HUES6 (cell line): ENCODE measurements at regions not wholly inside any gene's neighbourhood (a gene's known extent, or its start where the extent isn't known, plus 50 kb on each side); places are given as distances from the start of the nearest gene placed in this dataset.

Experiments
- H3K27ac ChIP-seq: 2 replicates; pipeline ENCODE4 v1.7.0; 2013; ENCODE audit warnings: low read depth, mild to moderate bottlenecking, low read length, inconsistent platforms
- H3K27me3 ChIP-seq: 2 replicates; pipeline ENCODE4 v1.6.1; 2013; ENCODE audit warnings: low read length; ENCODE audit not compliant: control insufficient read depth, insufficient read depth
- H3K36me3 ChIP-seq: 2 replicates; pipeline ENCODE4 v1.6.1; 2013; ENCODE audit warnings: low read length; ENCODE audit not compliant: control insufficient read depth, insufficient read depth
- H3K4me1 ChIP-seq: 2 replicates; pipeline ENCODE4 v1.6.1; 2013; ENCODE audit warnings: low read length; ENCODE audit not compliant: control insufficient read depth, insufficient read depth
- H3K4me3 ChIP-seq: 2 replicates; pipeline ENCODE4 v1.5.1; 2013; ENCODE audit warnings: low read depth, low read length
- H3K9ac ChIP-seq: one replicate; pipeline ENCODE4 v1.6.1; 2013; ENCODE audit warnings: mild to moderate bottlenecking, low read length
- H3K9me3 ChIP-seq: 2 replicates; pipeline ENCODE4 v1.6.1; 2013; ENCODE audit warnings: low read depth, low read length; ENCODE audit not compliant: control insufficient read depth, insufficient read depth

DNA sequence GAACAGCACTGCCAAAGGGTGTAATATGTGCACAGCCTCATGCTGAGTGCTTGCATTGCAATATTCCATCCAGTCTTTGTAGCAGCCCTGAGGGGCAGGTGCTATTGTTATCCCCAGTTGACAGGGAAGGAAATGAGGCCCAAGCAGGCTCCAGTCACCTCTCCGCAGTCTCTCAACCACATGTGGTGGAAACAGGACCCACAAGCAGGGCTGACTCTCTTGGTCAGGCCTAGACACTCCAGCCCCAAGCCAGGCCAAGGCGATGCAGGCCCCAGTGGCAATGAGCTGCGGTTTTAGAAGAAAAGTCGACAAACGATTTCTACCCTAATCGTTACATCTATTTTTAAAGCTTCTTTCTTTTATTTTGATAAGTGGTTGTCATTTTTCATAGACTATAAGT lies 52.6 kb upstream of the GADD45A start:
- no peaks in the 10 kb centered on the region for H3K27me3 ChIP-seq
- H3K27ac ChIP-seq = no peak overlapping the region
- no peaks in the 10 kb centered on the region for H3K9me3 ChIP-seq
- H3K4me3 ChIP-seq = no peak overlapping the region
- no peaks in the 10 kb centered on the region for H3K36me3 ChIP-seq
- H3K4me1 ChIP-seq = no peaks in the 10 kb centered on the region; the same call in 1 of the 2 replicates
- H3K9ac ChIP-seq = no peak overlapping the region

DNA sequence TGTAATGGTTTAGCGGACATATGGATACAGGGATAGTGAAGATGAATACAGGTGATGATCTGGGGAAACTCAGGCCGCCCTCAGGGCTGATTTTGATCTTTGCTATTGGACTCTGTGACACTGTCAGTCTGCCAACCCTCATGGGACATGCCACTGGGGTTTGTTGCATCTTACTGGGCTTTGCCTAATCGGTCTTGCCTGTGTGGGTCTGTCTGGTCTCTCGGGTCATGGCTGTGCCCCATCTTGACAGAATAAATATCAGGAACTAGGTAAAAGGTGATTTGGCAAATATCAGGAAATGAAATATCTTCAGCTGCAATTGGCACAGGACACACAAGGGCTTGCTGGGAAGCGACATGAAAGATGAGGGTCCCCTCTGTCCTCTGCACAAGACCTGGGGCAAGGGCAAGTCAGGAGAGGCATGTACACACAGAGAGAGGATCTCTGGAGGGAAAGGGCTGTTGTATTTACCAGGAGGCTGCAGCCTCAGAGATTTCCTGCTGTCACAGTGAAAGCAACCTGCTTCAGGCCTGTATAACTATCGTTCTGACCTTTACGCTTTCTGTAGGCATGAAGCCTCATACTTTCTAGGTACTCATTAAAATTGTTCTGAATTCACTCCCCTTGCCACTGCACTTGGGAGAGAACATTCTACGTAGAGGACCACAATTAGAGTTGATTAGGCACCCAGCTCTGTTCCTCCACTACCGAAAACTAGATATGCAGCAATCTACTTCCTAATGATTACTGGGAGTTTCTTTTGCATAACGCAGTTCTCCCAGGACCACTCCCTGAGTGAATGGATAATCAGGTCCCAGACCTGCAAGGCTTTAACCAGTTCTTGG lies 52.0 kb upstream of the GADD45A start:
- H3K4me3 ChIP-seq = no peak overlapping the region
- no peaks in the 10 kb centered on the region for H3K36me3 ChIP-seq
- no peak overlapping the region for H3K9ac ChIP-seq
- no peaks in the 10 kb centered on the region; the same call in 1 of the 2 replicates for H3K4me1 ChIP-seq
- no peaks in the 10 kb centered on the region for H3K27me3 ChIP-seq
- no peaks in the 10 kb centered on the region for H3K9me3 ChIP-seq
- H3K27ac ChIP-seq = no peak overlapping the region

DNA sequence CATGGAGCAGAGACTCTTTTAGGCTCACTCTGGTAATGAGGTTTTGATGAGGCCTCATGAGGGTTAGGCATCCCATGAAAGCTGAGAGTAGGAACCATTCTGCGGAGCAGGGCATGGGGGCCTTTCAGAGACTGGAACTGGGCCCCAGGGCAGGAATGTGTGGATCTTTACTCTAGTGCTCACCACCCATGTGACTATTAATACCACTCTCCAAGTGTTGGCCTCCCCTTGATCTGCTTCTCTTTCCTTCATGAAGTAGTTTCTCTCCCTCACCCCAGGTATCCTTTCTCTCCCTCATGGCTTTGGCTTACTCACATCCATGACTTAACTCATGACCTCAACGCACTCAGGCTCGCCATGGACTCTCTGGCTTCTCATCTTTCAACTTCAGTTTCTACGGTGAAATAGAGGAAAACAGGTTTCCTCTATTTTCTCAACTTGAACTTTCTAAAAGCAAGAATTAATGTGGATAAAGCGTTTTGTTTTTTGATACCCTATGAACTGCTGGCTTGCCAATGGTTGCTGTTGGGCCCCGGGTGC lies 50.5 kb upstream of the GADD45A start:
- H3K9ac ChIP-seq = no peak overlapping the region
- no peaks in the 10 kb centered on the region for H3K36me3 ChIP-seq
- no peak overlapping the region for H3K4me3 ChIP-seq
- no peaks in the 10 kb centered on the region; the same call in 1 of the 2 replicates for H3K4me1 ChIP-seq
- no peaks in the 10 kb centered on the region for H3K27me3 ChIP-seq
- H3K9me3 ChIP-seq = no peaks in the 10 kb centered on the region
- no peak overlapping the region for H3K27ac ChIP-seq

DNA sequence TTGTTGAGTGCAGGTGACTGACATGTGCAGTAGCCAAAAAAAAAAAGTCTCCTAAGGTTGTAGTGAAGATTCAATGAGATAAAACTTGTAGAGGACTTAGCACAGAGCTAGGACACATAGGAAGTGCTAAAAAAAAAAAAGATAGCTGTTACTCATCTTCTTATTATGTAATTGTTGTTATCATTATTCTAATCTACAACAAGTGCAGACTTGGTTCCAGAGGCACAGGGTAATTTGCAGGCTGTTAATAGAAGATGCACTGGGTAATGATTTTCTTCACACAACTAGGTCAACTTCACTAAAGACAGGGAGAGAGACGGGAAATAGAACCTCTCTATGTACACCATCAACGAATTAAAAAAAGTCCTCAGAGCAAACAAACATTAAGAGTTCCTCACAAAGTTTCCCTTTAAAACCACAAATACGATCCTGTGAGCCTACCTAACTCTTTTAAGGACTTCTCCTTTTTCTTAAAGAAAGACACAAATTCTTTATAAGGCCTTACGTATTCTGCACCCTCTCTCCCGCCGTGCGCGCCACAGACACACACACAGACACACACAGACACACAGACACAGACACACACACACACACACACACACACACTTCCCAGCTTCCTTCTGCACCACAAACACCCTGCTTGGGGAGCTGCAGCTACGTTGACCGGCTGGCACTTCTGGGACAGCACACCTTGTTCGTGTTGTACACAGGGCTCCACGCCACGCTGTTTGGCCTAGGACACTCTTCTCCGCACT lies 49.8 kb upstream of the GADD45A start:
- H3K4me1 ChIP-seq = no peaks in the 10 kb centered on the region; the same call in 1 of the 2 replicates
- no peak overlapping the region for H3K27ac ChIP-seq
- H3K27me3 ChIP-seq = no peaks in the 10 kb centered on the region
- H3K36me3 ChIP-seq = no peaks in the 10 kb centered on the region
- no peak overlapping the region for H3K9ac ChIP-seq
- no peak overlapping the region for H3K4me3 ChIP-seq
- H3K9me3 ChIP-seq = no peaks in the 10 kb centered on the region
